IMR-90 (cell line): ENCODE measurements at regions not wholly inside any gene's neighbourhood (a gene's known extent, or its start where the extent isn't known, plus 50 kb on each side); places are given as distances from the start of the nearest gene placed in this dataset.

Experiments used
- ATAC-seq: fragments of 200-7000 bp; cut with Tn5 transposase; 2 replicates; pipeline ENCODE4 v1.9.1; 2020; ENCODE audit warnings: low read depth, mild to moderate bottlenecking, moderate library complexity
- BruUV-seq: library from RNA; stranded (reverse); fragments of 400-500 nt; replicated peaks from 2 replicates; lab custom pipeline; 2021; lab: Mats Ljungman, UMichigan
- CTCF ChIA-PET: fragments of 300-600 bp; formaldehyde crosslinking; extraction: SDS; loops from one replicate; lab custom pipeline; 2021; ENCODE audit warnings: antibody characterized with exemption; lab: Yijun Ruan, JAX
- POLR2A ChIA-PET: fragments of 300-600 bp; sonication (Branson Sonifier 250); formaldehyde crosslinking; loops from one replicate; lab custom pipeline; 2022; ENCODE audit warnings: antibody characterized with exemption; ENCODE audit not compliant: unreplicated experiment; lab: Charles Lee
- DNase-seq: peaks from one replicate; pipeline ENCODE4 v3.0.0; 2013
- H2AFZ ChIP-seq: replicated peaks from 2 replicates; pipeline ENCODE3; 2013; ENCODE audit warnings: low read length, mild to moderate bottlenecking; ENCODE audit not compliant: poor library complexity
- H2AK5ac ChIP-seq: 2 replicates; pipeline ENCODE4 v1.6.1; 2013; ENCODE audit warnings: low read depth, low read length, inconsistent platforms
- H2AK9ac ChIP-seq: replicated peaks from 2 replicates; pipeline ENCODE3; 2013; ENCODE audit warnings: mild to moderate bottlenecking, low read depth, low read length, moderate library complexity; ENCODE audit not compliant: poor library complexity
- H2BK120ac ChIP-seq: 2 replicates; pipeline ENCODE4 v1.6.1; 2013; ENCODE audit warnings: low read depth, low read length, inconsistent platforms
- H2BK15ac ChIP-seq: 3 replicates; pipeline ENCODE4 v1.6.1; 2013; ENCODE audit warnings: low read depth, low read length, inconsistent platforms
- H2BK20ac ChIP-seq: 2 replicates; pipeline ENCODE4 v1.6.1; 2013; ENCODE audit warnings: low read depth, mild to moderate bottlenecking, inconsistent platforms, low read length, moderate library complexity
- H2BK5ac ChIP-seq: 2 replicates; pipeline ENCODE4 v1.6.1; 2013; ENCODE audit warnings: mild to moderate bottlenecking, low read depth, low read length, inconsistent platforms; ENCODE audit not compliant: poor library complexity, severe bottlenecking
- H3K14ac ChIP-seq: replicated peaks from 2 replicates; pipeline ENCODE4 v1.6.1; 2013; ENCODE audit warnings: low read depth, low read length, inconsistent platforms
- H3K18ac ChIP-seq: 2 replicates; pipeline ENCODE4 v1.6.1; 2013; ENCODE audit warnings: low read depth, low read length, control low read depth
- H3K23ac ChIP-seq: 2 replicates; pipeline ENCODE4 v1.6.1; 2013; ENCODE audit warnings: low read depth, low read length, inconsistent platforms
- H3K27ac ChIP-seq: 2 replicates; pipeline ENCODE4 v1.5.1; 2013; ENCODE audit warnings: mild to moderate bottlenecking, control low read depth, low read length; ENCODE audit not compliant: insufficient read depth
- H3K27me3 ChIP-seq: 2 replicates; pipeline ENCODE4 v1.6.1; 2013; ENCODE audit warnings: low read length; ENCODE audit not compliant: control insufficient read depth, insufficient read depth
- H3K36me3 ChIP-seq: 2 replicates; pipeline ENCODE4 v1.6.1; 2013; ENCODE audit warnings: low read length, mixed read lengths; ENCODE audit not compliant: control insufficient read depth, insufficient read depth
- H3K4ac ChIP-seq: 2 replicates; pipeline ENCODE4 v1.6.1; 2013; ENCODE audit warnings: low read depth, low read length, inconsistent platforms
- H3K4me1 ChIP-seq: 2 replicates; pipeline ENCODE4 v1.6.1; 2013; ENCODE audit warnings: low read length, mixed read lengths; ENCODE audit not compliant: control insufficient read depth, insufficient read depth
- H3K4me2 ChIP-seq: 2 replicates; pipeline ENCODE4 v1.6.1; 2013; ENCODE audit warnings: low read depth, mild to moderate bottlenecking, control low read depth, low read length, moderate library complexity
- H3K4me3 ChIP-seq: 2 replicates; pipeline ENCODE4 v1.5.1; 2013; ENCODE audit warnings: low read depth, mild to moderate bottlenecking, control low read depth, low read length, moderate library complexity; ENCODE audit not compliant: insufficient read depth
- H3K56ac ChIP-seq: 2 replicates; pipeline ENCODE4 v1.6.1; 2013; ENCODE audit warnings: low read length, inconsistent platforms; ENCODE audit not compliant: insufficient read depth; ENCODE audit errors: extremely low read depth
- H3K79me1 ChIP-seq, 2 experiments: 2 replicates each; pipeline ENCODE4 v1.6.1; 2013; ENCODE audit warnings: low read length in 2 of 2, inconsistent platforms in 1 of 2, low read depth in 1 of 2
- H3K9ac ChIP-seq: 2 replicates; pipeline ENCODE4 v1.6.1; 2013; ENCODE audit warnings: low read depth, low read length, control low read depth
- H3K9me1 ChIP-seq: 2 replicates; pipeline ENCODE4 v1.6.1; 2013; ENCODE audit warnings: low read length, inconsistent platforms; ENCODE audit not compliant: insufficient read depth
- H3K9me3 ChIP-seq: 2 replicates; pipeline ENCODE4 v1.6.1; 2013; ENCODE audit warnings: low read length; ENCODE audit not compliant: control insufficient read depth, insufficient read depth
- H4K20me1 ChIP-seq: 2 replicates; pipeline ENCODE4 v1.6.1; 2013; ENCODE audit warnings: low read length, inconsistent platforms; ENCODE audit not compliant: insufficient read depth
- H4K5ac ChIP-seq: 2 replicates; pipeline ENCODE4 v1.6.1; 2013; ENCODE audit warnings: mild to moderate bottlenecking, low read depth, low read length, control low read depth
- H4K8ac ChIP-seq, 2 experiments: 2 replicates each; pipeline ENCODE4 v1.6.1; 2013; ENCODE audit warnings: low read depth in 2 of 2, low read length in 2 of 2, control low read depth in 1 of 2, inconsistent platforms in 1 of 2
- H4K91ac ChIP-seq: 2 replicates; pipeline ENCODE4 v1.6.1; 2013; ENCODE audit warnings: low read depth, low read length, inconsistent platforms; ENCODE audit not compliant: insufficient read depth
- CEBPB ChIP-seq: IDR thresholded peaks from 2 replicates; pipeline ENCODE4 v1.6.1; 2012; ENCODE audit warnings: low read depth, low read length, improper control_type of control experiment
- CTCF ChIP-seq: conservative IDR thresholded peaks from 2 replicates; pipeline ENCODE4 v1.5.1; 2012; ENCODE audit warnings: mild to moderate bottlenecking, low read depth, low read length, improper control_type of control experiment
- FOS ChIP-seq: fragments of 150-350 bp; IDR thresholded peaks from 2 replicates; pipeline ENCODE4 v1.6.1; 2016; ENCODE audit warnings: low read depth, low read length
- MAFK ChIP-seq: IDR thresholded peaks from 2 replicates; pipeline ENCODE4 v1.6.1; 2012; ENCODE audit warnings: low read depth, low read length, improper control_type of control experiment
- MAZ ChIP-seq: IDR thresholded peaks from 2 replicates; pipeline ENCODE4 v1.6.1; 2012; ENCODE audit warnings: low read depth, mild to moderate bottlenecking, low read length, improper control_type of control experiment, moderate library complexity, borderline replicate concordance
- MXI1 ChIP-seq: IDR thresholded peaks from 2 replicates; pipeline ENCODE4 v1.6.1; 2012; ENCODE audit warnings: low read depth, mild to moderate bottlenecking, low read length, moderate library complexity, borderline replicate concordance
- NFE2L2 ChIP-seq: fragments of 150-350 bp; IDR thresholded peaks from 2 replicates; pipeline ENCODE4 v1.6.1; 2016; ENCODE audit warnings: low read depth, mild to moderate bottlenecking, low read length
- RAD21 ChIP-seq: IDR thresholded peaks from 2 replicates; pipeline ENCODE4 v1.6.1; 2012; ENCODE audit warnings: low read length, improper control_type of control experiment
- RCOR1 ChIP-seq: IDR thresholded peaks from 2 replicates; pipeline ENCODE4 v1.6.1; 2012; ENCODE audit warnings: mild to moderate bottlenecking, low read length, improper control_type of control experiment; ENCODE audit not compliant: insufficient replicate concordance
- SMC3 ChIP-seq: fragments of 150-350 bp; IDR thresholded peaks from 2 replicates; pipeline ENCODE4 v1.6.1; 2016; ENCODE audit warnings: low read depth, mild to moderate bottlenecking, antibody characterized with exemption, low read length, moderate library complexity
- WGBS, 2 experiments: methylation state at CpG; one replicate each; pipeline versions ENCODE4 v1.1.5 to v1.1.7; 2013; ENCODE audit warnings: missing lambda C conversion rate in 2 of 2; ENCODE audit not compliant: insufficient read length in 1 of 2; ENCODE audit errors: extremely low coverage in 2 of 2; 5-methylcytosine and 5-hydroxymethylcytosine counted together
- dilution Hi-C: fragments of 300-500 bp; cut with HindIII; formaldehyde crosslinking; loops from one replicate; pipeline ENCODE4 v1.14.3; 2018; ENCODE audit warnings: low sequenced_read_pairs; ENCODE audit not compliant: unreplicated experiment
- in situ Hi-C: fragments of 300-500 bp; cut with MboI; formaldehyde crosslinking; loops from 3 replicates; pipeline ENCODE4 v1.14.3; 2019; ENCODE audit warnings: low sequenced_read_pairs, inconsistent platforms, mixed read lengths
- intact Hi-C: fragments of 100-400 bp; cut with micrococcal nuclease; formaldehyde crosslinking; loops from 2 replicates; pipeline ENCODE4 v1.10.0; 2022
- TF ChIP-seq, protein P1 (sequence below): fragments of 150-350 bp; IDR thresholded peaks from 2 replicates; pipeline ENCODE4 v1.6.1; 2016; ENCODE audit warnings: low read depth, mild to moderate bottlenecking, low read length, moderate library complexity, borderline replicate concordance

- no peak overlapping the region for H3K4me2 ChIP-seq
- no peak overlapping the region for H3K4ac ChIP-seq
- H3K9me1 ChIP-seq, result no peaks in the 10 kb centered on the region
- no peak for ATAC-seq
- no peaks in the 10 kb centered on the region for H3K4me1 ChIP-seq
- H3K18ac ChIP-seq, result no peak overlapping the region
- no peak overlapping the region for H4K91ac ChIP-seq
- POLR2A ChIA-PET, result no interaction called here
- DNase-seq, result no peak
- BruUV-seq, result no TSS peak
- no peaks in the 10 kb centered on the region for H3K79me1 ChIP-seq
- no peak overlapping the region for H3K27ac ChIP-seq
- dilution Hi-C loops (no loop called here), in situ Hi-C loops (no loop called here), intact Hi-C loops (no loop called here)
- H2BK15ac ChIP-seq, result no peak overlapping the region
- WGBS, 2 experiments, result no CpG with 5 or more reads among the region's 4 CpGs
- CTCF ChIA-PET, result no interaction called here
- H3K36me3 ChIP-seq, result no peaks in the 10 kb centered on the region
- H4K20me1 ChIP-seq, result no peaks in the 10 kb centered on the region
- no peak overlapping the region for H4K5ac ChIP-seq
- no peak overlapping the region for H3K9ac ChIP-seq
- no peak overlapping the region for H4K8ac ChIP-seq
- no peak overlapping the region for H3K14ac ChIP-seq
- H3K4me3 ChIP-seq, result no peak overlapping the region
- H2BK5ac ChIP-seq, result no peak overlapping the region
- H2AK5ac ChIP-seq, result no peak overlapping the region
- TF ChIP-seq FOS (no peak), MAFK (no peak), CEBPB (no peak), RCOR1 (no peak), SMC3 (no peak), RAD21 (no peak), NFE2L2 (no peak), CTCF (no peak), MAZ (no peak), MXI1 (no peak)
- TF ChIP-seq, protein P1, sequence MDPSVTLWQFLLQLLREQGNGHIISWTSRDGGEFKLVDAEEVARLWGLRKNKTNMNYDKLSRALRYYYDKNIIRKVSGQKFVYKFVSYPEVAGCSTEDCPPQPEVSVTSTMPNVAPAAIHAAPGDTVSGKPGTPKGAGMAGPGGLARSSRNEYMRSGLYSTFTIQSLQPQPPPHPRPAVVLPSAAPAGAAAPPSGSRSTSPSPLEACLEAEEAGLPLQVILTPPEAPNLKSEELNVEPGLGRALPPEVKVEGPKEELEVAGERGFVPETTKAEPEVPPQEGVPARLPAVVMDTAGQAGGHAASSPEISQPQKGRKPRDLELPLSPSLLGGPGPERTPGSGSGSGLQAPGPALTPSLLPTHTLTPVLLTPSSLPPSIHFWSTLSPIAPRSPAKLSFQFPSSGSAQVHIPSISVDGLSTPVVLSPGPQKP, result no peak
- no peaks in the 10 kb centered on the region for H3K27me3 ChIP-seq
- H3K9me3 ChIP-seq, result peaks cover 6% of the 10 kb centered on the region; the same call in 1 of the 2 replicates
- no peak overlapping the region for H3K56ac ChIP-seq
- H2AK9ac ChIP-seq, result no peak overlapping the region
- H3K23ac ChIP-seq, result no peak overlapping the region
- H2BK20ac ChIP-seq, result no peak overlapping the region
- no peak overlapping the region for H2BK120ac ChIP-seq
- no peak overlapping the region for H2AFZ ChIP-seq
Observed at GRCh38 chr2:59690849-59691248, 862.6 kb downstream of the BCL11A start.
